Stomach smooth muscle (tissue), 2 donors: ENCODE measurements at regions not wholly inside any gene's neighbourhood (a gene's known extent, or its start where the extent isn't known, plus 50 kb on each side); places are given as distances from the start of the nearest gene placed in this dataset.
A peak's percentile ranks its signal among the peaks of the same experiment; 100 is the strongest.

ENCODE experiments used
- H3K27ac ChIP-seq: one replicate; pipeline ENCODE4 v1.7.0; 2013; ENCODE audit warnings: mild to moderate bottlenecking, low read length, inconsistent platforms
- H3K27me3 ChIP-seq, 2 donors: one replicate each; pipeline ENCODE4 v1.7.0; 2013; ENCODE audit warnings: low read length in 2 of 2; ENCODE audit not compliant: insufficient read depth in 2 of 2, control insufficient read depth in 1 of 2
- H3K36me3 ChIP-seq, 2 donors: one replicate each; pipeline ENCODE4 v1.7.0; 2013; ENCODE audit warnings: low read length in 2 of 2; ENCODE audit not compliant: control insufficient read depth in 2 of 2, insufficient read depth in 2 of 2
- H3K4me1 ChIP-seq: one replicate; pipeline ENCODE4 v1.7.0; 2013; ENCODE audit warnings: low read length; ENCODE audit not compliant: control insufficient read depth, insufficient read depth
- H3K4me3 ChIP-seq, 2 donors: one replicate each; pipeline ENCODE4 v1.7.0; 2013; ENCODE audit warnings: low read length in 2 of 2
- H3K9ac ChIP-seq, 2 donors: one replicate each; pipeline ENCODE4 v1.7.0; 2013; ENCODE audit warnings: low read length in 2 of 2, mild to moderate bottlenecking in 1 of 2
- H3K9me3 ChIP-seq, 2 donors: one replicate each; pipeline ENCODE4 v1.7.0; 2013; ENCODE audit warnings: low read length in 2 of 2; ENCODE audit not compliant: control insufficient read depth in 2 of 2
- donor health status: healthy.
- donor health status: Pancreatic carcinoma.

DNA sequence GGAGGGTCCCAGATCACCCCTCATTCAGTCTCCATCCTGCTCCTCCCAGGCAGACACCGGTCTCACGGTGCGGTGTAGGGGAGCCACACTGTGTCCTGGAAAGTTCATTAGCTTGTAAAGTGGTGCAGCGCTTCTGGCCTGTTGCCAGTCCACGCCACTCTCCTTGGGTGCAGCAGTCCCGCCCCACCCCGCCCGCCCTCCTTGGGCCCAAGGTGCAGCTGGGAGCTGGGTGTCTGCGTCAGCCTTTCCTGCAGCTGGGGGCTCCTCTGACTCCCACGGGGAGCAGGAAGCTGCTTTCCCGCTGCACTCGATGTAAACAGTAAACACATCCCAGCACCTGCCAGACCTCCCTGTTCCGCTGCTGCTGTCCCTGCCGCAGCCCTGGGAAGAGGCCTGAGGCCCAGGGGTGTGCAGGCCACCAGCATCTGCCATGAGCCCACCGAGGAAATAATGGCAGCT lies 53.8 kb upstream of the ASB18 start:
- H3K36me3 ChIP-seq = no peaks in the 10 kb centered on the region
- no peak overlapping the region for H3K27ac ChIP-seq
- peaks cover 3% of the 10 kb centered on the region in 2 donors for H3K9me3 ChIP-seq
- H3K9ac ChIP-seq = no peak overlapping the region
- no peak overlapping the region for H3K4me3 ChIP-seq
- peaks cover 0 to 4% of the 10 kb centered on the region in 2 donors for H3K27me3 ChIP-seq
- H3K4me1 ChIP-seq = no peaks in the 10 kb centered on the region

DNA sequence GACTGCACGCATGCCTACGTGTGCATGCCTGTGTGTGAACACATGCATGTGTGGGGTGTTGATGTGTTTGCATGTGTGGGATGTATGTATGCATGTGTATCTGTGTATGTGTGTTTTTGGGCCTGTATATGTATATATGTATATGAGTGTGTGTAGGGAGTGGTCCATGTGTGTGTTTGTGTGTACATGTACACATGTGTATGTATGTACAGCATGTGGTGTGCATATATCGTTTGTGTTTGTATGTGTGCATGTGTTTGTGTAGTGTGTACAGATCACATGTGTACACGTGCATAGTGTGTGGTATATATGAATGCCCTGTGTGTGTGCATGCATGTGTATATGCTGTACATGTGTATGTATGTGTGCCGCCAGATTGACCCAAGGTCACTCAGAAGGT lies 54.2 kb upstream of the ASB18 start:
- no peak overlapping the region for H3K4me3 ChIP-seq
- H3K27ac ChIP-seq = no peak overlapping the region
- H3K9me3 ChIP-seq = peaks cover 3% of the 10 kb centered on the region in 2 donors
- no peaks in the 10 kb centered on the region for H3K4me1 ChIP-seq
- peaks cover 0 to 4% of the 10 kb centered on the region in 2 donors for H3K27me3 ChIP-seq
- no peaks in the 10 kb centered on the region for H3K36me3 ChIP-seq
- H3K9ac ChIP-seq = no peak overlapping the region

DNA sequence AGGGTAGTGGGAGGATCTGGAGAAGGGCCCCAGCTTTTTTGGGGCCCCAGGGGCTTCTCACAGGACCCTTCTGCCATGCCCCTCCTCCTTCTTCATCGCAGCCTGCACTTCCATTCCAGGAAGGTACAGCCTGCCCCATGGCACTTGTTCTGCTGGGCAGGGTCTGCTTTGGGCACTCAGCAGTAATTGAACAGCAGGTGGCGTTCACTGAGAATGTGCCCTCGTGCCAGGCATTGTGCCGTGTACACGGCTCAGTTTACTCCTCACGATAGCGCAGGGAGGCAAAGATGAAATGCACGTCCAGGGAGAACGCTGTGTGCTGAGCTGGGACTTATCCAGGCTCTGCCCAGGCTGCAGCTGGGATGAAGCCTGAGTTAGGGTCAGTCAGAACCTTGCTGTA lies 54.8 kb upstream of the ASB18 start:
- no peak overlapping the region for H3K27ac ChIP-seq
- H3K4me1 ChIP-seq = no peaks in the 10 kb centered on the region
- H3K9ac ChIP-seq = no peak overlapping the region
- H3K9me3 ChIP-seq = no peaks in the 10 kb centered on the region
- H3K4me3 ChIP-seq = no peak overlapping the region
- peaks cover 0 to 4% of the 10 kb centered on the region in 2 donors for H3K27me3 ChIP-seq
- H3K36me3 ChIP-seq = no peaks in the 10 kb centered on the region

DNA sequence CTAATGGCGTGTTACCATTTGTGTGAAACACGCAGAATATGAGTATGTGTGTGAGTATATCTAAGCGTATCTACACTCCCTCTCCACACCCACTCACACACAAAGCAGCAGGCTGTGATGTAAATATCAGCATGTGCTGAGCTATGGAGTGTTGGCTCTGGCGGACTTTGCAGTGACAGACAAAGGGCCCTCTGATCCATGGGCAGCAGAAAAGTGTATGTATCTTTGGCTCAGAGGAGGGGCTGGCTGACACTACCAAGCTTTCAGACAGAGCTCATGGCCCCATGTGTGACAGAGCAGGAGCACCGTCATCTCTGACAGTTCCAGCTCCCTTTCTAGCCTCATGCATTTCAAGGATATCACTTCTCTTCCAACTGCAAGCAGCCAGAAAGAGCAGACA lies 57.2 kb upstream of the ASB18 start:
- Histone ChIP-seq H3K9me3 (no peaks in the 10 kb centered on the region), H3K4me1 (no peaks in the 10 kb centered on the region), H3K4me3 (no peak overlapping the region), H3K27me3 (peaks cover 0 to 4% of the 10 kb centered on the region in 2 donors), H3K9ac (no peak overlapping the region), H3K36me3 (no peaks in the 10 kb centered on the region), H3K27ac (no peak overlapping the region)

DNA sequence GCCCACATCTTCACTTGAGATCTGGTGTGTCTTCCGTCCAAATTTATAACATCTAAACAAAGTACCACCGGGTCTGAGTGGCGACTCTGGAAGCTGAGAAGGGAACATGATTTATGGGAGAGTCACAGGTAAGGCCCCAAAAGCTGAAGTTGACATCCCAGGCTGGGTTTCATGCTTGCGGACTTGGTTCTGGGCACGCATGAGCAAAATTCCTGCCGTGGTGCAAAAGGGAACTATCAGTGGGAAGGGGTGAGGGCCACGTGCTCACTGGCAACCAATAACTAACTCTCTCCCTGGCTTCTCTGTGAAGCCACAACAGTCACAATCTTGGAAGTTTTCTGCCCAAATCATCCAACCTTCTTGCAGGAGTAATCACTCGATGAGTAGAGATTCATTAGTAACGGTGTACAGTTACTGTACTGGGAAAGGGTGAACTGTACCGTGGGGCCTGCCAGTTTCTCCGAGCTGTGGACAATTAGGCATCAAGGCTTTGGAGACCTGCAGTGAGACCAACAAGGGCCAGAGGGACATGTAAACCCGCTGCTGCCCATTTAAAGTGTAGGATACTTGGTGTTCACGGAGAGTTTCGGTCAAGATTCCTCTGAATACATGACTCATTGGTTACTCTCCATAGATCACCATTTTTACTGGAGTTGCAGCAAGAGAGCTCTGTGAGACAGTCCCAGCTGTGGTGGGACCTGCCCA lies 69.4 kb upstream of the ASB18 start:
- peaks cover 0 to 2% of the 10 kb centered on the region in 2 donors for H3K9me3 ChIP-seq
- H3K9ac ChIP-seq = no peak overlapping the region
- no peak overlapping the region for H3K4me3 ChIP-seq
- H3K4me1 ChIP-seq = peaks cover 12% of the 10 kb centered on the region
- H3K27me3 ChIP-seq = no peaks in the 10 kb centered on the region
- peak overlapping the region; percentile 46 for H3K27ac ChIP-seq
- H3K36me3 ChIP-seq = no peaks in the 10 kb centered on the region

DNA sequence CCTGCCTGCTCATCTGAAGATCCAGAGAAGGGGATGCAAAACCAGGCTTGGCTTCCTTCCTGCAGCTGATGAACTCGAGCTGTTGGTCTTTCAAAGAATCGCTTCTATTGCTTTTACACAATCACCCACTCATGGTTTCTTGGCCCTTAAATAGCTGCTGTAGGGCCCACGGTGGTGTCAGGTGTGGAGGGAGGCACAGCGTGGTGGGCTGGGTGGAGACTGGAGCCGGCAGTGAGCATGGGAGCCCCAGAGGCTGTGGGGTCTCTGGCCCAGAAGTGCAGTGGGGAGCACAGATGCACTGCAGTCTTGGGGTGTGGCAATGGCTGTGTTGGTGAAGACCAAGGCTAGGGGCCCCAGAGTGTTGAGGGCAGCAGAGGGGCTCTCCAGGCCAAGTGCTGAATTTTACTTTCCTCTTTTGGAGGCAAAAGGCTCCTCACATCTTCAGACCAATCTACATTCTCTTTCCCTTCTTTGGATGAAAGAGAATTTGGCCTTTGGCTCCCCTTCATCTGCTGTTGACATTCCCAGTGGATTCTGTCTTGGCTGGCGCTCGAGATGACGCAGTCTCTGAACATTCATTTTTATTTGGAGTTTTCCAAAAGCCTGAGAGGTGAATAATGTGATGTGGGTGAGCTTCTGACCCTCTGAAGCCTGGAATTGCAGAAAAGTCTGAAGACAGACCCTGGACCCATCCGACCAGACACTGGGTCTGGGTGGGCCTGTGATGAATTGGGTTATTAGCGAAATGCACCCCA lies 70.1 kb upstream of the ASB18 start:
- H3K27me3 ChIP-seq = no peaks in the 10 kb centered on the region
- no peak overlapping the region for H3K4me3 ChIP-seq
- H3K9me3 ChIP-seq = no peaks in the 10 kb centered on the region
- H3K27ac ChIP-seq = peak overlapping the region; percentile 46
- H3K36me3 ChIP-seq = no peaks in the 10 kb centered on the region
- H3K9ac ChIP-seq = no peak overlapping the region
- H3K4me1 ChIP-seq = peaks cover 12% of the 10 kb centered on the region

DNA sequence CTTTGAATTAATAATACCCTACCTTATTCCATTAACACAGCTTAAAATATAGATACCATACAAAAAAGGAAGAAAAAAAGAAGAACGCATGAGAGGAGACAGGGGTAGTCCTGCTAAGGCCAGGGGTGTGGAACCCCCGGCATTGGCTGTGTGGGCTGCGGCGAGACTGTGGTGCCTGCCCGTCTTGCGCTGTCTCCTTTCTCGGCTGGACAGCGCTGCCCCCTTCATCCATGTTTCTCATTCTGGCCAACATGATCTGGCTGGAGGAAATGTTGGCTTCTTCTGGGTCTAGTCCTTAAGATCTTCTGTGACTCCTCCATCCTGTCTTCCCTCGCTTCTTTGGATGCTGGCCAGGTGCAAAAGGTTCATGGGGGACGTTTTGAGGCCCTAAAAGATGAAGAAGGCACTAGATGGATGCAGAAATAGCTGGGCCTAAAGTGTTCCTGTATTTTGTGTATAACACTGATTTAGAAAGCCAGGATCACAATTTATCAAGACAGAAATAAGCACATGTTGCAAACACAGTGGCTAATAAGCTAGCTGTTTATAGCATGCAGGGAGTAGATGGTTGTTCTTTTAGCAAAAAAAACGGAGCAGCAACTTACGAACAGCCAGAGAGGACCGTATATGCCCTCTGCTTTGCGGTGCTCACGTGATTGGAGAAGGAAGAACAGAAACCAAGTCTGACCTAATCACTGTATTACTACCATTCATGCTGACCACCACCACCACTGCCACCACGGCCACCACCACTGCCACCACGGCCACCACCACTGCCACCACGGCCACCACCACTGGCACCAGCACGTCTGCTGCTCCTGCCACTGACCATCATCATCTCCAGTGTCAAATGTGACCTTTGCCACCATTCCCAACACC lies 71.7 kb upstream of the ASB18 start:
- Histone ChIP-seq H3K4me3 (no peak overlapping the region), H3K36me3 (no peaks in the 10 kb centered on the region), H3K9me3 (no peaks in the 10 kb centered on the region), H3K9ac (no peak overlapping the region), H3K4me1 (peaks cover 12% of the 10 kb centered on the region), H3K27me3 (no peaks in the 10 kb centered on the region), H3K27ac (no peak overlapping the region)

DNA sequence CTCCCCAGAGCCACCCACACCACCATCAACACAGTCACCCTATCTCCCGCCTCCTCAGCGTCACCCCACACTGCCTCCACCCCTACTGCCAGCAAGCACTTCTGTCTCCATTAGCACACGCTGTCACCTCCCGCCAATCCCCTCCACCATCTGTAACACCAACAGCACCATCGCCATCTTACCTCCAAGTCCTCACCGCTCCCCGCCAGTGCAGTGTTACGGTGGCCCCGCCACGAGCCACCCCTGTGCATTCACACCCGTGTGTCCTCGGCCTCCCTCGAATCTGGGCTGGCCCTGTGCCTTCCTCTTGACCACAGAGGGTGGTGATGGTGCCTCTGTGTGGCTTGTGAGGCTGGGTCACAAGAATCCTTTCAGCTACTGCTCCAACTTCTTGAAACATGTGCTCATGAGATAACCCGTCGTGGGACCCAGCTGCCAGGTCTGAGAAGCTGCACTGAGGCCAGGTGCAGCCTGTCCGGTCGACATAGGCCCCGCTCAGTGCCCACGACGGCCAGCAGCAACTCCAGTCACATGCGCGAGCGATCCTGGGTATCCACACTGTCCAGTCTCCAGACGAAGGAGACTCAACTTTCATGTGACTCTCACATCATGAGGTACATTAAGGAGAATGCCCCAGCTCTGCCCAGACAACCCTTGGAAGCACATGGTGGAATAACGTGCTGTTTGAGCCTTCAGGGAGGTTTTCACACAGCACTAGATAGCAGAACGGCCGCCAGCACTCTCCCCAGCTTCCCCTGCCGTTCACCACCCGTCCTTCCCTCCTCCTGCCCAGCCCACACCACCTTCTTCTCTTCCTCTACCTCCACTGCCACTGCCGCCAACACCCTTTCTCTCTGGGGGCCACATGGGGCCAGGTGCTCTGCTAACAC lies 72.6 kb upstream of the ASB18 start:
- Histone ChIP-seq H3K4me3 (no peak overlapping the region), H3K4me1 (peaks cover 12% of the 10 kb centered on the region), H3K36me3 (no peaks in the 10 kb centered on the region), H3K9me3 (no peaks in the 10 kb centered on the region), H3K9ac (no peak overlapping the region), H3K27ac (no peak overlapping the region), H3K27me3 (no peaks in the 10 kb centered on the region)

DNA sequence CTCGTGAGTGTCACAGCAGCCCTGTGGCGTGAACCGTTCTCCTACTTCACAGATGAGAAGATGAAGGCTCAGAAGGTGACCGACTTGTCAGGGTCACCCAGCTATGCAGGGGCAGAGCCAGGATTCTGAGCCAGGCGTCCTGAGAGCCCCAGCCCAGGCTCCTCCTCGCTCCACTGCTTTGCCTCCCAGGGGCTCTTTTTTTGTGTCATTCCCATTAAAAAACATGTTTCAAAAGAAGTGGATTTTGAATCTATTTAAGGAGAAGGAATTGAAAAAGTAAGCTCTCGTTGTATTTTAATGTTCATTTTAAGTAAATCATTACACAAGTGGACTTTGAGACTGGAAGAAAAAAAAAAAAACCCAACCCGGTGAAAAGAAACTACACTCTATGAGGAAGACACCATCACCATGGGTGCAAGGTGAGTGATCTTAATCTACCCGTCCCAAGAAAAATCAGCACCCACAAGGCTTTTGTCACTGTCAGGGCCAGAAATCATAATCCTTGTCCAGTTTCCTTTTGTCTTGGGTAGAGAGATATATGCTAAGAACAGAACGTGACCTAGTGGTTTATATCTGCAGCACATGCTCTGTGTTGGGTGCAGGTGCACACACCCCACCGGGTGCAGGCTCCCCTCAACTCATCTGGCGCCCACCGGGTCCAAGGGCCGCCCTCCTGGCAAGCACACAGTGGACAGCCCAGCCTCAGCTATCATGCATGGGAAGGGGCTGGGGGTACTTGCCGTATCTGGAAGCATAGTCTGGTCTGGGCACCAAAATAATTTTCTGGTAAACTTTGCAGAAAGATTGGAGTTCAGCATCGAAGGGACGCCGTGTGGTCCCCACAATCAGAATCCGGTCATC lies 73.5 kb upstream of the ASB18 start:
- peaks cover 12% of the 10 kb centered on the region for H3K4me1 ChIP-seq
- no peak overlapping the region for H3K27ac ChIP-seq
- H3K27me3 ChIP-seq = no peaks in the 10 kb centered on the region
- no peaks in the 10 kb centered on the region for H3K9me3 ChIP-seq
- no peak overlapping the region for H3K9ac ChIP-seq
- H3K36me3 ChIP-seq = no peaks in the 10 kb centered on the region
- H3K4me3 ChIP-seq = no peak overlapping the region
